Fibroblast of the aortic adventitia (primary cell): ENCODE measurements at regions not wholly inside any gene's neighbourhood (a gene's known extent, or its start where the extent isn't known, plus 50 kb on each side); places are given as distances from the start of the nearest gene placed in this dataset.

ENCODE experiments used
- DNase-seq: peaks from one replicate; pipeline ENCODE4 v3.0.0-alpha.2; 2010; ENCODE audit warnings: low read depth
- H3K4me3 ChIP-seq: 2 replicates; pipeline ENCODE4 v1.5.1; 2011; ENCODE audit warnings: low read depth, mild to moderate bottlenecking, control low read depth, low read length, moderate library complexity
- CTCF ChIP-seq: IDR thresholded peaks from 2 replicates; pipeline ENCODE4 v1.5.1; 2011; ENCODE audit warnings: mild to moderate bottlenecking, low read length, control low read depth, inconsistent platforms; ENCODE audit not compliant: insufficient read depth

DNA sequence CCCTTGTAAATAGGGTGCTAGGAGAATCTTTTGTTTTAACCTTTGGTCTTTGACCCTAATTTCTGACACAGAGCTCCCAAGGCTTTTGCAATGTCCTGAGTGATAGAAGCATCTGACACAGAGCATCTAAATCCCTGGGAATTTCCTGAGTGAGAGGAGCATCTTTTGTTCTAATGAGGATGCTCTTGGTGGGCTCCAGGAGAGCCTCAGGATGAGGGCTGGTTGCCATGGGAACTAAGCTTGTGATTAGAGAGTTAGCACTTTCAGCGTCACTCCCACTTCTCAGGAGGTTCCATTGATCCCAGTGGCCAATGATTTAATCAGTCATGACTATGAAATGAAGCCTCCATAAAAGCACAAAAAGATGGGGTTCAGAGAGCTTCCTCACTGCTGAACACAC, 264.8 kb downstream of the KIF20B start:
- no peak for DNase-seq
- H3K4me3 ChIP-seq, result no peak overlapping the region
- TF ChIP-seq CTCF, result no peak

GRCh38 chr10:89973326-89973725, 271.9 kb downstream of the KIF20B start:
- TF ChIP-seq CTCF, result no peak
- H3K4me3 ChIP-seq, result no peak overlapping the region
- peak; percentile 30 for DNase-seq

- TF ChIP-seq CTCF, result no peak
- no peak for DNase-seq
- no peak overlapping the region for H3K4me3 ChIP-seq
Observed at GRCh38 chr10:89975071-89975470, 273.7 kb downstream of the KIF20B start.

DNA sequence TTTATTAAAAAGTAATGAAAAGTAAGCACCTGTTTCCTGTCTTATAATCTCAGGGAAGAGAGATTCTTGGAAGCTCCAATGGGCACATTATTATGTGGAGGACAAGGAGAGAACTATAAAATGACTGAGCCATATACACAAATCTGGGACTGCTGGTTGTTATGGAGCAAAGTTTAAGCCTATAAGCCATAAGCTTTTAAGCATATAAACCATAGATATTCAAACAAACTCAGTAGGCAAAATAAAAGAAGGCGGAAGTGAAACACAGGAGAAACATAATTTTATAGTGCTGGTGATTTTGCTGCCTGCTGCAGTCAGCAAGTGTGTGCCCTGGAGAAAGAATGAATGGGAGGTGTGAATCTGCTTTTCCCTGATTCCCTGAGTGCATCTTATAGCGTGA, 274.4 kb downstream of the KIF20B start:
- no peak for TF ChIP-seq CTCF
- no peak for DNase-seq
- no peak overlapping the region for H3K4me3 ChIP-seq

DNA sequence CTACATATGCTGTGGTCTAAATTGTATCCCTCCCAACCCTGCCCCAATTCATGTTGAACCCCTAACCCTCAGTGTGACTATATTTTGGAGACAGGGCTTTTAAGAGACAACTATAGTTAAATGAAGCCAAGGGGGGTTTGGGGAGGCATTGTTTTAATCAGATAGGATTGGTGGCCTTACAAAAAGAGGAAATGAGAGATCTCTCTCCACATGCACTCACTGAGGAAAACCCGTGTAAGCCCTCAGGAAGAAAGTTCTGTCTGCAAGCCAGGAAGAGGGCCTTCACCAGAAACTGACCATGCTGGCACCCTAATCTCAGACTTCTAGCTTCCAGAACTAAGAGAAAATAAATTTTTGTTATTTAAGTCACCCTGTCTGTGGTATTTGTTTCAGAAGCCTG, 276.7 kb downstream of the KIF20B start:
- TF ChIP-seq CTCF, result no peak
- no peak for DNase-seq
- H3K4me3 ChIP-seq, result no peak overlapping the region

- DNase-seq, result no peak
- TF ChIP-seq CTCF, result no peak
- no peak overlapping the region for H3K4me3 ChIP-seq
Observed at GRCh38 chr10:89979726-89980125, 278.3 kb downstream of the KIF20B start.

GRCh38 chr10:89980166-89980565, 278.8 kb downstream of the KIF20B start:
- no peak for DNase-seq
- TF ChIP-seq CTCF, result no peak
- no peak overlapping the region for H3K4me3 ChIP-seq
